Loucy (cell line): ENCODE measurements at regions not wholly inside any gene's neighbourhood (a gene's known extent, or its start where the extent isn't known, plus 50 kb on each side); places are given as distances from the start of the nearest gene placed in this dataset.

Source experiments
- H2AFZ ChIP-seq: fragments of 200-600 bp; sonication (generic); 2 replicates; pipeline ENCODE4 v1.6.0; 2016; ENCODE audit warnings: antibody characterized with exemption, mild to moderate bottlenecking, low read length, moderate library complexity
- H3F3A ChIP-seq: fragments of 200-600 bp; 2 replicates; pipeline ENCODE4 v1.6.0; 2016; ENCODE audit warnings: antibody characterized with exemption, low read depth, mild to moderate bottlenecking
- H3K27me3 ChIP-seq: fragments of 200-600 bp; sonication (generic); 2 replicates; pipeline ENCODE4 v1.6.1; 2014; ENCODE audit warnings: low read length, mild to moderate bottlenecking; ENCODE audit not compliant: insufficient read depth, poor library complexity, severe bottlenecking
- H3K36me3 ChIP-seq: fragments of 200-600 bp; sonication (generic); 2 replicates; pipeline ENCODE4 v1.6.1; 2016; ENCODE audit warnings: low read length; ENCODE audit not compliant: insufficient read depth
- H3K4me1 ChIP-seq: fragments of 200-600 bp; sonication (generic); 2 replicates; pipeline ENCODE4 v1.5.1; 2014; ENCODE audit warnings: low read length, mild to moderate bottlenecking; ENCODE audit not compliant: insufficient read depth, poor library complexity, severe bottlenecking
- H3K4me2 ChIP-seq: fragments of 200-600 bp; sonication (generic); 2 replicates; pipeline ENCODE4 v1.6.0; 2014; ENCODE audit warnings: antibody characterized with exemption, low read length, low read depth, mild to moderate bottlenecking; ENCODE audit not compliant: poor library complexity, severe bottlenecking
- H3K4me3 ChIP-seq: fragments of 200-600 bp; sonication (generic); 2 replicates; pipeline ENCODE4 v1.5.1; 2014; ENCODE audit warnings: low read length, mild to moderate bottlenecking, mixed read lengths; ENCODE audit not compliant: poor library complexity, severe bottlenecking
- H3K79me2 ChIP-seq: fragments of 200-600 bp; sonication (generic); 2 replicates; pipeline ENCODE4 v1.6.1; 2014; ENCODE audit warnings: low read length; ENCODE audit not compliant: insufficient read depth
- H3K9ac ChIP-seq: fragments of 200-600 bp; sonication (generic); 2 replicates; pipeline ENCODE4 v1.6.0; 2014; ENCODE audit warnings: mild to moderate bottlenecking, low read depth, low read length, moderate library complexity; ENCODE audit not compliant: poor library complexity, severe bottlenecking
- H3K9me2 ChIP-seq: fragments of 200-600 bp; sonication (generic); replicated peaks from 2 replicates; pipeline ENCODE4 v1.6.1; 2016; ENCODE audit warnings: low read depth, low read length, mixed read lengths
- H3K9me3 ChIP-seq: fragments of 200-600 bp; sonication (generic); 2 replicates; pipeline ENCODE4 v1.6.1; 2014; ENCODE audit warnings: mild to moderate bottlenecking, antibody characterized with exemption, low read length, low read depth; ENCODE audit not compliant: insufficient read depth
- H4K20me1 ChIP-seq: fragments of 200-600 bp; sonication (generic); 2 replicates; pipeline ENCODE4 v1.6.0; 2014; ENCODE audit warnings: antibody characterized with exemption, low read length, mild to moderate bottlenecking; ENCODE audit not compliant: insufficient read depth, poor library complexity, severe bottlenecking
- CTCF ChIP-seq: fragments of 200-600 bp; sonication (generic); conservative IDR thresholded peaks from 2 replicates; pipeline ENCODE4 v1.5.1; 2014; ENCODE audit warnings: mild to moderate bottlenecking, antibody characterized with exemption, low read length
- EZH2phosphoT487 ChIP-seq: fragments of 200-600 bp; IDR thresholded peaks from 2 replicates; pipeline ENCODE4 v1.6.1; 2018; ENCODE audit warnings: antibody characterized with exemption, mild to moderate bottlenecking, moderate library complexity, borderline replicate concordance

DNA sequence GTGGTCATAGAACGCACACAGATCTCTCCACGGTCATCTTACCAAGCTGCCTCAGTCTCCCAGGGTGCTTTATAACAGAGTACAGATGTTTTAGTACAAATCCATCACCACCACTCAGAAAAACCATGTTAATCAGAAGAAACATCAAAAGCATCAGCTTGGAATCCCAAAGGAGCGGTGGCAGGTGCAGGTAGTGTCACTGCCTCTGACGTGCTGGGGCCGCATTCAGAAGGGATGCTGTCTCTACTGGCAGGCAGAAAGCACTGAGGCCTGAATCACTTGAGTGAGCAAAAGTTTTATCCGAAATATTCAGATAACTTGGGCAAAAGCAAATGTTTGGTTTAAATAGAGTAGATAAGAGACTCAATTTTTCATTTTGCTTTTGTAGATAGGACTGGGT, 448.4 kb upstream of the ZNF608 start:
- no peak overlapping the region for H3K4me2 ChIP-seq
- H3K9me3 ChIP-seq, result no peaks in the 10 kb centered on the region
- no peaks in the 10 kb centered on the region for H3F3A ChIP-seq
- no peaks in the 10 kb centered on the region for H3K36me3 ChIP-seq
- no peaks in the 10 kb centered on the region for H3K9me2 ChIP-seq
- no peak overlapping the region for H3K9ac ChIP-seq
- no peak overlapping the region for H3K4me3 ChIP-seq
- no peaks in the 10 kb centered on the region for H3K27me3 ChIP-seq
- no peaks in the 10 kb centered on the region for H4K20me1 ChIP-seq
- H3K4me1 ChIP-seq, result no peaks in the 10 kb centered on the region
- TF ChIP-seq CTCF (no peak), EZH2phosphoT487 (no peak)
- no peak overlapping the region for H2AFZ ChIP-seq
- H3K79me2 ChIP-seq, result no peaks in the 10 kb centered on the region

DNA sequence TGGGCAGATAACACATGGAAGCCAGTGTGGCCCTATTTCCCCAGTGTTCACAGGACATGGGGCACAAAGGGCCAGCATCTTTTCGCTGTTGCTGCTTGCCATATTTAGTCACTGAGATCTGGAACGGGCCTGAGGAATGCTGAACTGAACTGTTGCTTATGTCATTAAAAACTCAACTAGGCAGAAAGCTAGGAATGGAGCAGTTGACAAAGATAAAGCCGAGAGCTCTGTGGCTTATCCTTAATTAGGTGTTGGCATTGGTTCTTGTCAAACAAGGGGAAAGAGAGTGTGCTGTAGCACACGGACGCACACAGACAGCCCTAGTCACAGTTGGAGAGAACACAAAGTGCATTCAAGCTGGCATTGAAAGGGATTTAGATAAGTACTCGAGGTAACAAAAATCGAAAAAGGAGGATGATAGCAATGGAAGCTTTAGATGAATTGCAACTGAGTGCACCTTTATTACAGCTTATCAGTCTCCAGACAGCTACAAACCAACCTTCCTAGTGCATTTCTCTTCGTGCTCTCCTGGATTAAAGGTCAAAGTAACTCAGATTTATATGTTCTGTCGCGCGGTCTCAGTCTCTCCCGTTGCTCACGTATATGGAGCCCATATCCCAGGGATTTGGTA, 450.2 kb upstream of the ZNF608 start:
- Histone ChIP-seq H3K4me3 (no peak overlapping the region), H2AFZ (no peak overlapping the region), H3K9me3 (no peaks in the 10 kb centered on the region), H3K79me2 (no peaks in the 10 kb centered on the region), H3K9me2 (no peaks in the 10 kb centered on the region), H3K27me3 (no peaks in the 10 kb centered on the region), H3K36me3 (no peaks in the 10 kb centered on the region), H3F3A (no peaks in the 10 kb centered on the region), H3K4me2 (no peak overlapping the region), H3K4me1 (no peaks in the 10 kb centered on the region), H3K9ac (no peak overlapping the region), H4K20me1 (no peaks in the 10 kb centered on the region)
- TF ChIP-seq EZH2phosphoT487 (no peak), CTCF (no peak)

- Histone ChIP-seq H3K4me2 (no peak overlapping the region), H3K27me3 (no peaks in the 10 kb centered on the region), H3K4me3 (no peak overlapping the region), H3K36me3 (no peaks in the 10 kb centered on the region), H4K20me1 (no peaks in the 10 kb centered on the region), H2AFZ (no peak overlapping the region), H3F3A (no peaks in the 10 kb centered on the region), H3K9ac (no peak overlapping the region), H3K4me1 (no peaks in the 10 kb centered on the region), H3K9me3 (no peaks in the 10 kb centered on the region), H3K9me2 (no peaks in the 10 kb centered on the region), H3K79me2 (no peaks in the 10 kb centered on the region)
- TF ChIP-seq EZH2phosphoT487, result no peak
- TF ChIP-seq CTCF, result no peak
These were observed 450.9 kb upstream of the ZNF608 start for GRCh38 chr5:125197321-125197720.
